Endothelial cell of hepatic sinusoid (primary cell): ENCODE measurements at regions not wholly inside any gene's neighbourhood (a gene's known extent, or its start where the extent isn't known, plus 50 kb on each side); places are given as distances from the start of the nearest gene placed in this dataset.

Experiments used
- in situ Hi-C: cut with HindIII; loops from 2 replicates; pipeline ENCODE4 v1.10.0; 2017; ENCODE audit warnings: low sequenced_read_pairs

GRCh38 chr7:52285689-52286088, 749.7 kb upstream of the POM121L12 start:
- in situ Hi-C loops: no loop called here

- in situ Hi-C loops: no loop called here
Measured at GRCh38 chr7:52283335-52283734, 752.1 kb upstream of the POM121L12 start.

GRCh38 chr7:52273685-52274610, 761.5 kb upstream of the POM121L12 start:
- in situ Hi-C loops: no loop called here

- in situ Hi-C loops: no loop called here
Measured at GRCh38 chr7:52271703-52272102, 763.7 kb upstream of the POM121L12 start.

- in situ Hi-C loops: no loop called here
Measured at GRCh38 chr7:52270301-52270700, 765.1 kb upstream of the POM121L12 start.

GRCh38 chr7:52269669-52270068, 765.8 kb upstream of the POM121L12 start:
- in situ Hi-C loops: no loop called here

GRCh38 chr7:52261057-52261456, 774.4 kb upstream of the POM121L12 start:
- in situ Hi-C loops: no loop called here

GRCh38 chr7:52260046-52260665, 775.3 kb upstream of the POM121L12 start:
- in situ Hi-C loops: no loop called here

GRCh38 chr7:52257890-52258289, 777.5 kb upstream of the POM121L12 start:
- in situ Hi-C loops: no loop called here

GRCh38 chr7:52254396-52255010, 780.9 kb upstream of the POM121L12 start:
- in situ Hi-C loops: no loop called here

GRCh38 chr7:52253953-52254352, 781.5 kb upstream of the POM121L12 start:
- in situ Hi-C loops: no loop called here

- in situ Hi-C loops: no loop called here
Measured at GRCh38 chr7:52249741-52250140, 785.7 kb upstream of the POM121L12 start.

GRCh38 chr7:52247518-52247917, 787.9 kb upstream of the POM121L12 start:
- in situ Hi-C loops: no loop called here

GRCh38 chr7:52243685-52244084, 791.7 kb upstream of the POM121L12 start:
- in situ Hi-C loops: no loop called here

GRCh38 chr7:52233248-52233647, 802.2 kb upstream of the POM121L12 start:
- in situ Hi-C loops: no loop called here

- in situ Hi-C loops: no loop called here
Measured at GRCh38 chr7:52211930-52212329, 823.5 kb upstream of the POM121L12 start.

GRCh38 chr7:52209614-52210013, 825.8 kb upstream of the POM121L12 start:
- in situ Hi-C loops: no loop called here

GRCh38 chr7:52197221-52197620, 838.2 kb upstream of the POM121L12 start:
- in situ Hi-C loops: no loop called here

GRCh38 chr7:52195664-52196063, 839.8 kb upstream of the POM121L12 start:
- in situ Hi-C loops: no loop called here

- in situ Hi-C loops: no loop called here
Measured at GRCh38 chr7:52189153-52189778, 846.2 kb upstream of the POM121L12 start.

- in situ Hi-C loops: no loop called here
Measured at GRCh38 chr7:52184006-52184703, 851.3 kb upstream of the POM121L12 start.
